HepG2 (cell line): ENCODE measurements at regions not wholly inside any gene's neighbourhood (a gene's known extent, or its start where the extent isn't known, plus 50 kb on each side); places are given as distances from the start of the nearest gene placed in this dataset.

ENCODE experiments used
- ATAC-seq: fragments of 200-7000 bp; cut with Tn5 transposase; 3 replicates; pipeline ENCODE4 v1.9.1; 2020; ENCODE audit warnings: mild to moderate bottlenecking, moderate library complexity
- BruUV-seq: library from RNA; stranded (reverse); fragments of 400-500 nt; replicated peaks from 2 replicates; lab custom pipeline; 2021; lab: Mats Ljungman, UMichigan
- CTCF ChIA-PET: fragments of 300-600 bp; formaldehyde crosslinking; extraction: SDS; loops from one replicate; lab custom pipeline; 2021; ENCODE audit warnings: low total read pairs, inconsistent platforms, low intra/inter-chr PET ratio; lab: Yijun Ruan, JAX
- POLR2A ChIA-PET: fragments of 350-600 bp; sonication (Branson Sonifier 250); formaldehyde crosslinking; loops from one replicate; lab custom pipeline; 2020; ENCODE audit warnings: antibody characterized with exemption, inconsistent platforms; lab: Yijun Ruan, JAX
- DNase-seq: peaks from one replicate; pipeline ENCODE4 v3.0.0-alpha.2; 2015; ENCODE audit warnings: low spot score
- FAIRE-seq: peaks from 3 replicates; lab custom pipeline; 2011; peaks lifted over from hg19 to GRCh38; lab: Jason Lieb, UNC
- H2AFZ ChIP-seq: one replicate; pipeline ENCODE4 v1.6.1; 2011; ENCODE audit warnings: low read length, inconsistent platforms
- H3K27ac ChIP-seq: fragments of 300-600 bp; 3 replicates; pipeline ENCODE4 v1.8.0; 2011; ENCODE audit warnings: mixed run types, mild to moderate bottlenecking, mixed read lengths, low read length, inconsistent platforms; ENCODE audit not compliant: insufficient read depth; ENCODE audit errors: extremely low read length
- H3K27me3 ChIP-seq, 2 experiments: fragments of 200-600 bp in 1 of 2; 2 replicates in 1 of 2; 3 replicates in 1 of 2; pipeline versions ENCODE4 v1.6.0 to v1.8.0; 2011; ENCODE audit warnings: low read length in 2 of 2, mild to moderate bottlenecking in 2 of 2, moderate library complexity in 2 of 2, inconsistent platforms in 1 of 2; ENCODE audit not compliant: insufficient read depth in 2 of 2, control insufficient read depth in 1 of 2
- H3K36me3 ChIP-seq, 2 experiments: fragments of 200-600 bp in 1 of 2; replicated peaks in 1 of 2; 2 replicates in 1 of 2; 3 replicates in 1 of 2; pipeline versions ENCODE4 v1.5.1 to v1.8.0; 2011; ENCODE audit warnings: low read length in 2 of 2, inconsistent platforms in 1 of 2; ENCODE audit not compliant: insufficient read depth in 2 of 2, control insufficient read depth in 1 of 2
- H3K4me1 ChIP-seq: 2 replicates; pipeline ENCODE4 v1.5.1; 2012; ENCODE audit warnings: low read length, inconsistent platforms; ENCODE audit not compliant: insufficient read depth
- H3K4me2 ChIP-seq: 2 replicates; pipeline ENCODE4 v1.6.0; 2011; ENCODE audit warnings: low read depth, low read length, inconsistent platforms
- H3K4me3 ChIP-seq, 3 experiments: fragments of 200-600 bp in 1 of 3; sonication (generic), shearing (Covaris generic) in 1 of 3; replicated peaks in 1 of 3; 2 replicates each; pipeline ENCODE4 v1.5.1; 2011 to 2016; ENCODE audit warnings: low read length in 3 of 3, inconsistent platforms in 2 of 3, low read depth in 2 of 3, mild to moderate bottlenecking in 2 of 3, control low read depth in 1 of 3, mixed read lengths in 1 of 3; ENCODE audit not compliant: insufficient read depth in 1 of 3
- H3K79me2 ChIP-seq: one replicate; pipeline ENCODE4 v1.6.1; 2011; ENCODE audit warnings: low read length, inconsistent platforms; ENCODE audit not compliant: insufficient read depth
- H3K9ac ChIP-seq: 2 replicates; pipeline ENCODE4 v1.6.0; 2011; ENCODE audit warnings: mild to moderate bottlenecking, low read depth, low read length, inconsistent platforms; ENCODE audit not compliant: insufficient read depth
- H3K9me3 ChIP-seq: 2 replicates; pipeline ENCODE4 v1.5.1; 2012; ENCODE audit warnings: mild to moderate bottlenecking, low read length
- H4K20me1 ChIP-seq: 2 replicates; pipeline ENCODE4 v1.6.0; 2011; ENCODE audit warnings: inconsistent platforms, mild to moderate bottlenecking, low read length, moderate library complexity; ENCODE audit not compliant: insufficient read depth
- GABPB1 ChIP-seq: IDR thresholded peaks from 2 replicates; pipeline ENCODE4 v1.6.1; 2016; ENCODE audit warnings: mild to moderate bottlenecking, missing genetic modification reagents, moderate library complexity, missing compliant biosample characterization
- HNRNPL ChIP-seq: fragments of 200-400 bp; formaldehyde crosslinking; IDR thresholded peaks from 2 replicates; pipeline ENCODE4 v1.6.1; 2017; ENCODE audit warnings: mild to moderate bottlenecking, low read depth, low read length
- ISX ChIP-seq: sonication (generic); formaldehyde crosslinking; conservative IDR thresholded peaks from 2 replicates; pipeline ENCODE4 v1.5.0; 2020; ENCODE audit warnings: missing genetic modification reagents
- NCOA1 ChIP-seq: sonication (generic); formaldehyde crosslinking; IDR thresholded peaks from 2 replicates; pipeline ENCODE4 v1.9.0; 2021; ENCODE audit warnings: missing genetic modification reagents
- PHF5A ChIP-seq: IDR thresholded peaks from one replicate; pipeline ENCODE4 v1.6.1; 2018; ENCODE audit warnings: low read depth, missing genetic modification reagents; ENCODE audit not compliant: unreplicated experiment
- PPARG ChIP-seq: conservative IDR thresholded peaks from 2 replicates; pipeline ENCODE4 v1.6.1; 2016; ENCODE audit warnings: missing biosample characterization, missing genetic modification reagents
- SMARCC2 ChIP-seq: fragments of 450-650 bp; IDR thresholded peaks from 2 replicates; pipeline ENCODE4 v1.6.1; 2017; ENCODE audit warnings: antibody characterized with exemption, mild to moderate bottlenecking
- ZBTB3 ChIP-seq: sonication (generic); formaldehyde crosslinking; IDR thresholded peaks from 2 replicates; pipeline ENCODE4 v1.4.0; 2020; ENCODE audit warnings: low read depth, mild to moderate bottlenecking, moderate library complexity, missing genetic modification reagents, borderline replicate concordance
- ZFP37 ChIP-seq: sonication (generic); formaldehyde crosslinking; IDR thresholded peaks from 2 replicates; pipeline ENCODE4 v1.4.0; 2020; ENCODE audit warnings: missing genetic modification reagents, borderline replicate concordance
- ZNF557 ChIP-seq: sonication (generic); formaldehyde crosslinking; IDR thresholded peaks from 2 replicates; pipeline ENCODE4 v1.4.0; 2020; ENCODE audit warnings: missing genetic modification reagents
- WGBS: methylation state at CpG from one replicate; pipeline ENCODE4 v1.1.6; 2017; ENCODE audit warnings: low lambda C conversion rate; 5-methylcytosine and 5-hydroxymethylcytosine counted together
- in situ Hi-C: cut with HindIII; loops from 2 replicates; pipeline ENCODE4 v1.10.0; 2017; ENCODE audit warnings: low pct_unique_long_range_greater_than_20kb; ENCODE audit not compliant: extremely low pct_ligation_motif_present
- intact Hi-C: fragments of 100-400 bp; cut with micrococcal nuclease; formaldehyde crosslinking; loops from one replicate; pipeline ENCODE4 v1.10.0; 2022; ENCODE audit not compliant: unreplicated experiment
- TF ChIP-seq, protein P1 (sequence below): IDR thresholded peaks from 2 replicates; pipeline ENCODE4 v1.6.1; 2018; ENCODE audit warnings: missing genetic modification reagents

GRCh38 chrX:84634201-84634782, 132.0 kb upstream of the HDX start:
- H3K4me2 ChIP-seq = no peak overlapping the region
- ATAC-seq (no peak), DNase-seq (no peak), FAIRE-seq (no peak)
- BruUV-seq = no TSS peak
- H3K4me1 ChIP-seq = no peaks in the 10 kb centered on the region
- no peak for TF ChIP-seq GABPB1
- no peak for TF ChIP-seq ISX (CRISPR knock-in tag)
- TF ChIP-seq SMARCC2 = no peak
- no peak for TF ChIP-seq PPARG
- no peak for TF ChIP-seq NCOA1 (CRISPR knock-in tag)
- TF ChIP-seq HNRNPL = no peak
- no peak for TF ChIP-seq PHF5A (CRISPR knock-in tag)
- TF ChIP-seq ZNF557 (CRISPR knock-in tag) = no peak
- no peak for TF ChIP-seq ZFP37
- TF ChIP-seq, protein P1, sequence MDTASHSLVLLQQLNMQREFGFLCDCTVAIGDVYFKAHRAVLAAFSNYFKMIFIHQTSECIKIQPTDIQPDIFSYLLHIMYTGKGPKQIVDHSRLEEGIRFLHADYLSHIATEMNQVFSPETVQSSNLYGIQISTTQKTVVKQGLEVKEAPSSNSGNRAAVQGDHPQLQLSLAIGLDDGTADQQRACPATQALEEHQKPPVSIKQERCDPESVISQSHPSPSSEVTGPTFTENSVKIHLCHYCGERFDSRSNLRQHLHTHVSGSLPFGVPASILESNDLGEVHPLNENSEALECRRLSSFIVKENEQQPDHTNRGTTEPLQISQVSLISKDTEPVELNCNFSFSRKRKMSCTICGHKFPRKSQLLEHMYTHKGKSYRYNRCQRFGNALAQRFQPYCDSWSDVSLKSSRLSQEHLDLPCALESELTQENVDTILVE (CRISPR knock-in tag) = no peak
- no peak for TF ChIP-seq ZBTB3 (CRISPR knock-in tag)
- H3K9ac ChIP-seq = no peak overlapping the region
- in situ Hi-C loops (no loop called here), intact Hi-C loops (no loop called here)
- H3K9me3 ChIP-seq = no peaks in the 10 kb centered on the region
- ChIA-PET CTCF (no interaction called here), POLR2A (no interaction called here)
- 7% methylated on average over 3 of the region's 3 CpGs for WGBS
- H2AFZ ChIP-seq = no peak overlapping the region
- H4K20me1 ChIP-seq = no peaks in the 10 kb centered on the region
- H3K27ac ChIP-seq = no peak overlapping the region
- no peaks in the 10 kb centered on the region for H3K36me3 ChIP-seq
- H3K27me3 ChIP-seq = no peaks in the 10 kb centered on the region
- no peak overlapping the region for H3K4me3 ChIP-seq
- no peaks in the 10 kb centered on the region for H3K79me2 ChIP-seq
